Kidney (tissue), 13 donors: ENCODE measurements at regions not wholly inside any gene's neighbourhood (a gene's known extent, or its start where the extent isn't known, plus 50 kb on each side); places are given as distances from the start of the nearest gene placed in this dataset.

ENCODE experiments used
- DNase-seq, 5 donors: peaks; one replicate each; pipeline ENCODE4 v3.0.0-alpha.2; 2013 to 2020
- FAIRE-seq: peaks from 2 replicates; lab custom pipeline; 2012; peaks lifted over from hg19 to GRCh38; lab: Jason Lieb, UNC
- H3K27ac ChIP-seq, 2 donors: one replicate each; pipeline ENCODE4 v1.7.0; 2013; ENCODE audit warnings: low read depth in 2 of 2, low read length in 2 of 2, inconsistent platforms in 1 of 2
- H3K27me3 ChIP-seq: one replicate; pipeline ENCODE4 v1.7.1; 2013; ENCODE audit warnings: low read length, inconsistent platforms; ENCODE audit not compliant: control insufficient read depth, insufficient read depth
- H3K36me3 ChIP-seq, 3 donors: one replicate each; pipeline versions ENCODE4 v1.7.0 to v1.7.1; 2013; ENCODE audit warnings: low read length in 3 of 3, control low read depth in 1 of 3, inconsistent platforms in 1 of 3; ENCODE audit not compliant: insufficient read depth in 3 of 3, control insufficient read depth in 2 of 3
- H3K4me1 ChIP-seq, 3 donors: one replicate each; pipeline versions ENCODE4 v1.7.0 to v1.7.1; 2013; ENCODE audit warnings: low read length in 3 of 3, inconsistent platforms in 1 of 3, low read depth in 1 of 3; ENCODE audit not compliant: control insufficient read depth in 2 of 3, insufficient read depth in 2 of 3
- H3K4me3 ChIP-seq, 3 donors: one replicate each; pipeline versions ENCODE4 v1.7.0 to v1.8.1; 2013; ENCODE audit warnings: low read length in 3 of 3, control low read depth in 1 of 3, inconsistent platforms in 1 of 3
- H3K9ac ChIP-seq, 3 donors: one replicate each; pipeline versions ENCODE4 v1.7.0 to v1.7.1; 2013; ENCODE audit warnings: low read length in 3 of 3, control low read depth in 1 of 3, inconsistent platforms in 1 of 3
- H3K9me3 ChIP-seq, 3 donors: one replicate each; pipeline versions ENCODE4 v1.7.0 to v1.7.1; 2013; ENCODE audit warnings: low read length in 3 of 3, control low read depth in 1 of 3, inconsistent platforms in 1 of 3; ENCODE audit not compliant: control insufficient read depth in 2 of 3, insufficient read depth in 1 of 3
- CTCF ChIP-seq: IDR thresholded peaks from 3 replicates; pipeline ENCODE4 v1.5.1; 2012; ENCODE audit warnings: mild to moderate bottlenecking, moderate library complexity, borderline replicate concordance; ENCODE audit not compliant: insufficient read depth; ENCODE audit errors: extremely low read depth
- intact Hi-C: fragments of 100-400 bp; cut with DNase I; formaldehyde crosslinking; loops from one replicate; pipeline ENCODE4 v1.11.1; 2022
- donor health status: control.
- donor health status: control.
- donor health status: control.
- donor health status: control.
- donor health status: control.
- donor health status: DM: yes; HTN: yes; CAD: no.
- donor health status: Normal renal cell carcinoma (clear cell type).

- no peak overlapping the region for H3K4me3 ChIP-seq
- no peaks in the 10 kb centered on the region for H3K9me3 ChIP-seq
- H3K27ac ChIP-seq: no peak overlapping the region
- FAIRE-seq (no peak), DNase-seq (no peak)
- H3K27me3 ChIP-seq: no peaks in the 10 kb centered on the region
- H3K36me3 ChIP-seq: no peaks in the 10 kb centered on the region
- no peak for TF ChIP-seq CTCF
- no peak overlapping the region for H3K9ac ChIP-seq
- H3K4me1 ChIP-seq: peaks cover 0 to 7% (median 3%) of the 10 kb centered on the region in 3 donors
- intact Hi-C loops: no loop called here
These were observed 170.1 kb downstream of the TRIM33 start for GRCh38 chr1:114340892-114341291.

- Histone ChIP-seq H3K27me3 (no peaks in the 10 kb centered on the region), H3K27ac (no peak overlapping the region), H3K4me1 (peaks cover 0 to 3% (median 0%) of the 10 kb centered on the region in 3 donors), H3K9me3 (no peaks in the 10 kb centered on the region), H3K4me3 (no peak overlapping the region), H3K36me3 (no peaks in the 10 kb centered on the region), H3K9ac (no peak overlapping the region)
- FAIRE-seq (no peak), DNase-seq (no peak)
- intact Hi-C loops: no loop called here
- no peak for TF ChIP-seq CTCF
These were observed 171.6 kb downstream of the TRIM33 start for GRCh38 chr1:114339379-114339778.

- Histone ChIP-seq H3K36me3 (no peaks in the 10 kb centered on the region), H3K4me1 (peaks cover 0 to 3% (median 0%) of the 10 kb centered on the region in 3 donors), H3K9ac (no peak overlapping the region), H3K4me3 (no peak overlapping the region), H3K27ac (no peak overlapping the region), H3K27me3 (no peaks in the 10 kb centered on the region), H3K9me3 (no peaks in the 10 kb centered on the region)
- FAIRE-seq (no peak), DNase-seq (no peak)
- intact Hi-C loops: no loop called here
- TF ChIP-seq CTCF: no peak
These were observed 172.7 kb downstream of the TRIM33 start for GRCh38 chr1:114338191-114338890.
